Lung (tissue), 11 donors: ENCODE measurements at regions not wholly inside any gene's neighbourhood (a gene's known extent, or its start where the extent isn't known, plus 50 kb on each side); places are given as distances from the start of the nearest gene placed in this dataset.
A peak's percentile ranks its signal among the peaks of the same experiment; 100 is the strongest.
"Not testable (repeated sequence)": the region's sequence is repeated elsewhere in the genome, so short reads cannot be mapped to it uniquely, and the experiment has no call there.

Experiments
- ATAC-seq: fragments of 200-7000 bp; cut with Tn5 transposase; one replicate; pipeline ENCODE4 v1.9.1; 2020; ENCODE audit warnings: moderate number of reproducible peaks; ENCODE audit not compliant: insufficient read depth, low FRiP score
- DNase-seq, 3 donors: peaks; one replicate each; pipeline ENCODE4 v3.0.0-alpha.2; 2013 to 2017
- H3K27ac ChIP-seq, 2 donors: one replicate each; pipeline ENCODE4 v1.5.1; 2013; ENCODE audit warnings: mild to moderate bottlenecking in 2 of 2, moderate library complexity in 2 of 2, control low read depth in 1 of 2, inconsistent platforms in 1 of 2, low read depth in 1 of 2, low read length in 1 of 2
- H3K27me3 ChIP-seq, 3 donors: one replicate each; pipeline ENCODE4 v1.5.1; 2013; ENCODE audit warnings: low read length in 2 of 3; ENCODE audit not compliant: control insufficient read depth in 3 of 3, insufficient read depth in 3 of 3
- H3K36me3 ChIP-seq, 4 donors: one replicate each; pipeline ENCODE4 v1.5.1; 2013; ENCODE audit warnings: low read length in 4 of 4, mild to moderate bottlenecking in 1 of 4, moderate library complexity in 1 of 4; ENCODE audit not compliant: control insufficient read depth in 4 of 4, insufficient read depth in 4 of 4
- H3K4me1 ChIP-seq, 5 donors: one replicate each; pipeline ENCODE4 v1.5.1; 2013; ENCODE audit warnings: low read length in 5 of 5, mild to moderate bottlenecking in 2 of 5, moderate library complexity in 1 of 5; ENCODE audit not compliant: control insufficient read depth in 5 of 5, insufficient read depth in 5 of 5
- H3K4me3 ChIP-seq: one replicate; pipeline ENCODE4 v1.5.1; 2013; ENCODE audit warnings: mild to moderate bottlenecking, control low read depth, moderate library complexity
- H3K9ac ChIP-seq, 2 donors: one replicate each; pipeline ENCODE4 v1.5.1; 2013; ENCODE audit warnings: low read length in 2 of 2, control low read depth in 1 of 2; ENCODE audit not compliant: insufficient read depth in 1 of 2
- H3K9me3 ChIP-seq, 4 donors: one replicate each; pipeline ENCODE4 v1.5.1; 2013; ENCODE audit warnings: low read length in 3 of 4, mild to moderate bottlenecking in 1 of 4, moderate library complexity in 1 of 4; ENCODE audit not compliant: control insufficient read depth in 4 of 4, insufficient read depth in 3 of 4
- whole genome bisulfite sequencing, 2 donors: extraction: QIAGEN DNeasy Blood & Tissue Kit; methylation state at CpG; one replicate each; pipeline ENCODE4 v1.1.7; 2013; 5-methylcytosine and 5-hydroxymethylcytosine counted together
- TF ChIP-seq, protein P1 (sequence below): IDR thresholded peaks from 2 replicates; pipeline ENCODE4 v1.5.1; 2012; ENCODE audit warnings: mild to moderate bottlenecking; ENCODE audit errors: control extremely low read depth, extremely low read depth
- donor health status: control.
- donor health status: control.
- donor health status: Bipolar disorder and iron deficiency.
- donor health status: healthy.
- donor health status: DM: yes; HTN: yes; CAD: no.

- WGBS, 2 donors = 75 to 81% methylated on average over 2 of the region's 2 CpGs
- H3K27me3 ChIP-seq = no peaks in the 10 kb centered on the region
- no peaks in the 10 kb centered on the region for H3K36me3 ChIP-seq
- H3K27ac ChIP-seq = no peak overlapping the region
- ATAC-seq (no peak), DNase-seq (no peak)
- H3K9ac ChIP-seq = no peak overlapping the region
- TF ChIP-seq, protein P1, sequence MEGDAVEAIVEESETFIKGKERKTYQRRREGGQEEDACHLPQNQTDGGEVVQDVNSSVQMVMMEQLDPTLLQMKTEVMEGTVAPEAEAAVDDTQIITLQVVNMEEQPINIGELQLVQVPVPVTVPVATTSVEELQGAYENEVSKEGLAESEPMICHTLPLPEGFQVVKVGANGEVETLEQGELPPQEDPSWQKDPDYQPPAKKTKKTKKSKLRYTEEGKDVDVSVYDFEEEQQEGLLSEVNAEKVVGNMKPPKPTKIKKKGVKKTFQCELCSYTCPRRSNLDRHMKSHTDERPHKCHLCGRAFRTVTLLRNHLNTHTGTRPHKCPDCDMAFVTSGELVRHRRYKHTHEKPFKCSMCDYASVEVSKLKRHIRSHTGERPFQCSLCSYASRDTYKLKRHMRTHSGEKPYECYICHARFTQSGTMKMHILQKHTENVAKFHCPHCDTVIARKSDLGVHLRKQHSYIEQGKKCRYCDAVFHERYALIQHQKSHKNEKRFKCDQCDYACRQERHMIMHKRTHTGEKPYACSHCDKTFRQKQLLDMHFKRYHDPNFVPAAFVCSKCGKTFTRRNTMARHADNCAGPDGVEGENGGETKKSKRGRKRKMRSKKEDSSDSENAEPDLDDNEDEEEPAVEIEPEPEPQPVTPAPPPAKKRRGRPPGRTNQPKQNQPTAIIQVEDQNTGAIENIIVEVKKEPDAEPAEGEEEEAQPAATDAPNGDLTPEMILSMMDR = no peak
- H3K4me1 ChIP-seq = no peaks in the 10 kb centered on the region
- no peaks in the 10 kb centered on the region for H3K9me3 ChIP-seq
- H3K4me3 ChIP-seq = no peak overlapping the region
Measured at GRCh38 chr7:106744563-106745091, 83.7 kb upstream of the CCDC71L start.

DNA sequence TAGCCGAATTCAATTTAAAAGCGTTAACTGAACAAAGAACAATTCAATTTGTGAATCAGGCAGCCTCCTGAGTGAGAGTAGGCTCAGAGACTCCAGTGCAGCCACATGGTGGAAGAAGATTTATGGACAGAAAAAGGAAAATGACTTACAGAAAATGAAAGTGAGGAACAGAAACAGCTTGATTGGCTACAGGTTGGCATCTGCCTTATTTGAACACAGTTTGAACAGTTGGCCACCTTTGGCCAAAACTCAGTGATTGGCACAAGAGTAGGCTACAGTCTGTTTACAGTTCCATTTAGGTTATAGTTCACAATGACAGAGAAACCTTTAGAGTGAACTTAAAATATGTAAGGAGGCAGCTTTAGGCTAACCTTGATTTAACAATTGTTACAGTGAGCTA is 86.3 kb upstream of the CCDC71L start:
- H3K9ac ChIP-seq, DNase-seq, ATAC-seq: not testable (repeated sequence)

DNA sequence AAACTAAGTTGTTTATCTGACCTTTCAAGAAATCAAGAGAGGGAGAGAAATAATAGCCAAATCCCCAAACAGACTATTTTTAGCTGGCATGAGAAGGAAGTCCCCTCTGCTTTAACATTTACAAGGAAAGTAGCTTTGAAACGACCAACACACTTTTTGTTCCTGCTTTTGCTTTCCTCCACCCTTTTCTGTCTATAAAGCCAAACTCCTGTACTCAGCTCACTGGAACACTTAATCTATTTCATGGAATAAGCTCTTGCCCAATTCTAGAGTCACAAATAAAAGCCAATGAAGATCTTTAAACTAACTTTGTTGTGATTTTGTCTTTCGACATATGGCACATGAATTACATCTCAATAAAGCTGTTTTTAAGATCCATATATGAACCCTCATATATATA is 86.8 kb upstream of the CCDC71L start:
- TF ChIP-seq, protein P1 = no peak
- Histone ChIP-seq H3K27ac (no peak overlapping the region), H3K27me3 (no peaks in the 10 kb centered on the region), H3K9me3 (no peaks in the 10 kb centered on the region), H3K36me3 (no peaks in the 10 kb centered on the region), H3K4me3 (no peak overlapping the region), H3K9ac (no peak overlapping the region), H3K4me1 (no peaks in the 10 kb centered on the region)
- WGBS, 2 donors = 48 to 51% methylated on average over 2 of the region's 2 CpGs
- ATAC-seq (no peak), DNase-seq (peak in 2 of 3 donors; percentile 33 to 53)

More for the DNA sequence above, 86.3 kb upstream of the CCDC71L start:
- H3K27me3 ChIP-seq, H3K27ac ChIP-seq, H3K9me3 ChIP-seq, H3K4me1 ChIP-seq, H3K36me3 ChIP-seq, H3K4me3 ChIP-seq: not testable (repeated sequence)
- 88 to 91% methylated on average over 2 of the region's 2 CpGs for WGBS, 2 donors

GRCh38 chr7:106749165-106749564 is 88.2 kb upstream of the CCDC71L start:
- H3K36me3 ChIP-seq = no peaks in the 10 kb centered on the region
- H3K27ac ChIP-seq = no peak overlapping the region
- no peaks in the 10 kb centered on the region for H3K9me3 ChIP-seq
- TF ChIP-seq, protein P1 = no peak
- no peak for DNase-seq
- no peaks in the 10 kb centered on the region for H3K4me1 ChIP-seq
- 59 to 71% methylated on average over 1 of the region's 1 CpG for WGBS, 2 donors
- H3K9ac ChIP-seq = no peak overlapping the region
- no peak overlapping the region for H3K4me3 ChIP-seq
- H3K27me3 ChIP-seq = no peaks in the 10 kb centered on the region
- no peak for ATAC-seq
